Heart right ventricle (tissue), 16 donors: ENCODE measurements at regions not wholly inside any gene's neighbourhood (a gene's known extent, or its start where the extent isn't known, plus 50 kb on each side); places are given as distances from the start of the nearest gene placed in this dataset.

Experiments used
- ATAC-seq, 8 donors: fragments of 200-7000 bp; cut with Tn5 transposase; one replicate each; pipeline ENCODE4 v1.9.1; 2020; ENCODE audit warnings: mild to moderate bottlenecking in 8 of 8, moderate library complexity in 8 of 8, moderate number of reproducible peaks in 1 of 8
- DNase-seq, 2 donors: peaks; one replicate each; pipeline ENCODE4 v3.0.0-alpha.2; 2020
- H3K27ac ChIP-seq, 10 donors: fragments of 200-600 bp; sonication (generic) in 2 of 10; one replicate each; pipeline versions ENCODE4 v1.5.0 to v1.8.0; 2020 to 2022; ENCODE audit warnings: mild to moderate bottlenecking in 3 of 10
- H3K27me3 ChIP-seq, 7 donors: fragments of 200-600 bp; one replicate each; pipeline ENCODE4 v1.8.0; 2021 to 2022; ENCODE audit warnings: mild to moderate bottlenecking in 2 of 7
- H3K36me3 ChIP-seq, 9 donors: fragments of 200-600 bp; sonication (generic) in 1 of 9; one replicate each; pipeline versions ENCODE4 v1.5.0 to v1.8.0; 2020 to 2022; ENCODE audit warnings: mild to moderate bottlenecking in 2 of 9
- H3K4me1 ChIP-seq, 9 donors: fragments of 200-600 bp; sonication (generic) in 1 of 9; one replicate each; pipeline versions ENCODE4 v1.5.0 to v1.8.0; 2020 to 2022; ENCODE audit warnings: mild to moderate bottlenecking in 4 of 9
- H3K4me3 ChIP-seq, 10 donors: fragments of 200-600 bp; sonication (generic) in 2 of 10; one replicate each; pipeline versions ENCODE4 v1.5.0 to v1.8.0; 2020 to 2022; ENCODE audit warnings: mild to moderate bottlenecking in 7 of 10, moderate library complexity in 2 of 10
- H3K9me3 ChIP-seq, 11 donors: fragments of 200-600 bp in 10 of 11; sonication (generic) in 2 of 11; one replicate each; pipeline versions ENCODE4 v1.5.0 to v1.8.0; 2013 to 2022; ENCODE audit warnings: mild to moderate bottlenecking in 2 of 11, control low read depth in 1 of 11, moderate library complexity in 1 of 11
- WGBS, 2 donors: extraction: QIAGEN DNeasy Blood & Tissue Kit; methylation state at CpG; one replicate each; pipeline ENCODE4 v1.1.7; 2013; ENCODE audit warnings: inconsistent platforms in 1 of 2; 5-methylcytosine and 5-hydroxymethylcytosine counted together
- intact Hi-C, 10 donors: fragments of 100-400 bp; cut with DNase I; formaldehyde crosslinking; loops; one replicate each; pipeline versions ENCODE4 v1.11.1 to v1.14.2; 2022
- TF ChIP-seq, protein P1 (sequence below), 9 donors: fragments of 200-600 bp; sonication (generic) in 2 of 9; IDR thresholded peaks; one replicate each; pipeline versions ENCODE4 v1.5.0 to v1.8.0; 2021 to 2022; ENCODE audit warnings: antibody characterized with exemption in 9 of 9, mild to moderate bottlenecking in 5 of 9, moderate library complexity in 1 of 9
- donor health status: Arrhythmogenic right ventricular cardiomyopathy.
- donor health status: ischemic (EF 13 %, LVEDD 7.1; RV severe dilation, severe dysfunction).
- donor health status: healthy with polysubstance abuse.
- donor health status: DM: no; HTN: yes; CAD: no.
- donor health status: DM: no; HTN: no; CAD: no.
- donor health status: ischemic (EF 25% LVEDD 6.9; RV normal size, moderate dysfunction).
- donor health status: ischemic (EF 25% LVEDD 5.7; RV mildly dilated, moderate dysfunction).
- donor health status: healthy.
- donor health status: DM: yes; HTN: yes; CAD: no.
- donor health status: Ischemic cardiomyopathy.
- donor health status: ischemic (EF 35%, LVEDD 5.7; RV mildly dilated, moderate dysfunction).
- donor health status: nonischemic (EF 11% LVEDD 7.7; RV severe dilation, severe dysfunction).
- donor health status: DM: yes; HTN: yes; CAD: no.
- donor health status: PGD.
- donor health status: ischemic (EF 29% LVEDD 5.4; RV normal size, mild dysfunction).
- donor health status: nonischemic (EF 23%, LVEDD 6.1; RV moderate dilation, normal function).

DNA sequence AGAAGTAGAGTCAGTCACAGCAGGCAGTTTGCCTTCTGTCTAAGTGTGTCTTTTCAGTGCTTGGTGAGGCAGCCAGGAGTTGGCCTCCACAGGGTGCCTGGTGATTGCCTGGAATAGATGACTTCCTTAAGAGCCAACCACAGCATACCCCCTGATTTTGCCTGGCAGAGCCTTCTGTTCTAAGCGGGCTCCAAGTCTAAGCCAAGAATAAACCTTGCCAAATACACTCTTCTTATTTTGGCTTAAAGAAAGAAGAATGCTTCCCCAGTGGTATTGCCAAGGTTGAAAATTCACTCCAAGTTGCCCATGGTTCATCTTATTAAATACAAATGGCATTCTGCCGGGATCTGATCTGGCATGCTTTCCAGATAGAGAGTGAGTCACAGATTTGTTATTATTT is 1424.8 kb upstream of the EYS start:
- DNase-seq = no peak
- H3K9me3 ChIP-seq = peaks cover 0 to 9% (median 0%) of the 10 kb centered on the region in 11 donors
- peak in 3 of 8 donors; percentile 58 to 91 (median 63) for ATAC-seq
- H3K4me1 ChIP-seq = no peaks in the 10 kb centered on the region
- H3K4me3 ChIP-seq = no peak overlapping the region
- no peaks in the 10 kb centered on the region for H3K27me3 ChIP-seq
- 82 to 87% methylated on average over 2 of the region's 2 CpGs for WGBS, 2 donors
- H3K36me3 ChIP-seq = no peaks in the 10 kb centered on the region
- intact Hi-C loops = no loop called here
- no peak overlapping the region for H3K27ac ChIP-seq
- TF ChIP-seq, protein P1, sequence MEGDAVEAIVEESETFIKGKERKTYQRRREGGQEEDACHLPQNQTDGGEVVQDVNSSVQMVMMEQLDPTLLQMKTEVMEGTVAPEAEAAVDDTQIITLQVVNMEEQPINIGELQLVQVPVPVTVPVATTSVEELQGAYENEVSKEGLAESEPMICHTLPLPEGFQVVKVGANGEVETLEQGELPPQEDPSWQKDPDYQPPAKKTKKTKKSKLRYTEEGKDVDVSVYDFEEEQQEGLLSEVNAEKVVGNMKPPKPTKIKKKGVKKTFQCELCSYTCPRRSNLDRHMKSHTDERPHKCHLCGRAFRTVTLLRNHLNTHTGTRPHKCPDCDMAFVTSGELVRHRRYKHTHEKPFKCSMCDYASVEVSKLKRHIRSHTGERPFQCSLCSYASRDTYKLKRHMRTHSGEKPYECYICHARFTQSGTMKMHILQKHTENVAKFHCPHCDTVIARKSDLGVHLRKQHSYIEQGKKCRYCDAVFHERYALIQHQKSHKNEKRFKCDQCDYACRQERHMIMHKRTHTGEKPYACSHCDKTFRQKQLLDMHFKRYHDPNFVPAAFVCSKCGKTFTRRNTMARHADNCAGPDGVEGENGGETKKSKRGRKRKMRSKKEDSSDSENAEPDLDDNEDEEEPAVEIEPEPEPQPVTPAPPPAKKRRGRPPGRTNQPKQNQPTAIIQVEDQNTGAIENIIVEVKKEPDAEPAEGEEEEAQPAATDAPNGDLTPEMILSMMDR (IDR thresholded peaks at IDR 0.05) = no peak

DNA sequence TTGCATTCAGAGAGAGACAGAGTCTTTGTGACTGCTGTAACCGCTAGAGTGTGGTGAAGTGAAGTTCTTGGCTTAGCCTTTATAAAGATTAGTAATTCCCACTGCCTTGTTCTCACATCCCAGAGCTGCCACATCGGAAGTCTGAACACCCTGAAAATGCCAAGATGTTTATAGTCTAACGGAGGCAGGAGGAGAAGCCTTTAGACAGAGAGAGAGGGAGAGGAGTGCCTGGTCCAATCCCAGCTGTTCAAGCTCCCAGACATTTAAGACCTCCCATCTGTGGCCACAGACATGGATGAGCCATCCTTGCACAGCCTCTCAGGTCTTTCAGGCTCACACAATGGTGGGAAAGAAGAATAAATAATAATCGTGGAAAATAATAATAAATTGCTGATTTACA is 1422.8 kb upstream of the EYS start:
- H3K9me3 ChIP-seq = no peaks in the 10 kb centered on the region
- no peaks in the 10 kb centered on the region for H3K4me1 ChIP-seq
- DNase-seq = no peak
- no peak overlapping the region for H3K27ac ChIP-seq
- no peak for ATAC-seq
- H3K4me3 ChIP-seq = no peak overlapping the region
- intact Hi-C loops = no loop called here
- 43 to 57% methylated on average over 4 of the region's 4 CpGs for WGBS, 2 donors
- H3K27me3 ChIP-seq = no peaks in the 10 kb centered on the region
- no peaks in the 10 kb centered on the region for H3K36me3 ChIP-seq
- TF ChIP-seq, protein P1 (IDR thresholded peaks at IDR 0.05) = no peak

DNA sequence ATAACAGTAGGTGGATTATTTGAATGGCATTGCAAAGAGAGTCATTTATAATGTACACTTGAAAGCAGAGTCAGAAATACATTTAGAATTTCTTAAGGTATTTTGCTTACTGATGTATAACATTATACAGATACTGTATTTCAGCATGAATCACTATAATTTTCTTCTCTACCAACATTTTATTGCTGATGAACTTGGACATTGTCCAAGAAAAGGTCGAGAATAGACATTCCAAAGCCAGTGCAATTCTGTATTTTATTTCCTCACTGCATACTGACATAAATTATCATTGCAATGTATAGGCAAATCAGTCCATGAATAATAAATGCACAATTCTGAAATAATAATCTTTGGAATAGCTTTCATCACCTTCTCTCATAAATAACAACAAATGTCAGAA is 1420.0 kb upstream of the EYS start:
- intact Hi-C loops = no loop called here
- no peak for ATAC-seq
- TF ChIP-seq, protein P1 (IDR thresholded peaks at IDR 0.05) = no peak

DNA sequence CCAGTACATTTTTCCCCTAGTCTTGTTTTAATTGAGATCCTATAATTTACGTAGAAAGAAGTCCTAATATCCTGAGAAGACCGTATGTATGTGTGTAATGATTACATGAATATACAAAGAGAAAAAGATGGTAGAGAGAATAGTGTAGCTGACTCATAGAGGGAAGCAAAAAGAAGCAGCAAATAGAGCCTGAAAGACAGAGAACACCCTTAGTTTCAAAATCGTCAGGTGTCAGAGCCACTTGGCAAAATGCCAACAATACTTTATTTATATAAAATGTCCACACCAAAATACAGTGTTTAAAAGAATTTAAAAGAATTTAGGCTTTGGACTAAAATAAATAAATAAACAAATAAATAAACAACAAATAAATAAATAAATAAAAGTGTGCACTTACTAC is 1414.1 kb upstream of the EYS start:
- TF ChIP-seq, protein P1 (IDR thresholded peaks at IDR 0.05) = no peak
- WGBS, 2 donors = 82 to 87% methylated on average over 3 of the region's 3 CpGs
- Histone ChIP-seq H3K4me1 (no peaks in the 10 kb centered on the region), H3K9me3 (peaks cover 0 to 14% (median 0%) of the 10 kb centered on the region in 11 donors), H3K36me3 (no peaks in the 10 kb centered on the region), H3K4me3 (no peak overlapping the region), H3K27me3 (no peaks in the 10 kb centered on the region), H3K27ac (no peak overlapping the region)
- DNase-seq = no peak
- intact Hi-C loops = no loop called here
- no peak for ATAC-seq

More for the DNA sequence above, 1420.0 kb upstream of the EYS start:
- DNase-seq = no peak
- no peak overlapping the region for H3K27ac ChIP-seq
- H3K9me3 ChIP-seq = no peaks in the 10 kb centered on the region
- H3K4me1 ChIP-seq = no peaks in the 10 kb centered on the region
- WGBS, 2 donors = 26 to 28% methylated on average over 1 of the region's 1 CpG
- no peaks in the 10 kb centered on the region for H3K27me3 ChIP-seq
- no peak overlapping the region for H3K4me3 ChIP-seq
- no peaks in the 10 kb centered on the region for H3K36me3 ChIP-seq
